ENCODE measurements at regions not wholly inside any gene's neighbourhood (a gene's known extent, or its start where the extent isn't known, plus 50 kb on each side); places are given as distances from the start of the nearest gene placed in this dataset.

- Histone ChIP-seq H3K23ac (ENCODE audit: insufficient read length) (no peak overlapping the region), H2BK12ac (ENCODE audit: low read depth, low read length) (no peak overlapping the region), H3K23me2 (ENCODE audit: low read depth, low read length) (no peaks in the 10 kb centered on the region), H3K9me3 (ENCODE audit: insufficient read depth in 2 of 2, low read depth in 1 of 2, low read length in 1 of 2) (0 out of 4 replicates have a peak, but pooled peaks cover 0 to 2% of the 10 kb centered on the region in 2 experiments), H3K18ac (ENCODE audit: extremely low read depth, low read length) (no peak overlapping the region), H2BK20ac (ENCODE audit: low read length) (no peak overlapping the region), H4K8ac (ENCODE audit: extremely low read depth, insufficient read depth, low read length) (no peak overlapping the region), H2AK5ac (ENCODE audit: low read depth, low read length) (no peak overlapping the region), H3K36me3 (ENCODE audit: control insufficient read depth in 2 of 4, insufficient read depth in 4 of 4, low read length in 3 of 4) (no peaks in the 10 kb centered on the region), H2BK15ac (ENCODE audit: low read length) (no peak overlapping the region), H3K79me2 (ENCODE audit: control insufficient read depth in 1 of 2, insufficient read depth in 2 of 2, low read length in 2 of 2) (no peaks in the 10 kb centered on the region), H3K56ac (replicated peaks; ENCODE audit: insufficient read length, low read depth, low read length) (no peak overlapping the region), H3K27ac (ENCODE audit: low read depth, low read length) (no peak overlapping the region), H4K91ac (replicated peaks; ENCODE audit: insufficient read length, low read length) (no peak overlapping the region), H2BK120ac (replicated peaks; ENCODE audit: low read depth, low read length) (no peak overlapping the region), H4K20me1 (replicated peaks in 1 of 2; ENCODE audit: control insufficient read depth in 1 of 2, insufficient read depth in 2 of 2, low read length in 2 of 2) (no peaks in the 10 kb centered on the region), H4K5ac (ENCODE audit: insufficient read length, low read depth, low read length) (no peak overlapping the region), H3K4me1 (replicated peaks in 1 of 4; ENCODE audit: control insufficient read depth in 3 of 4, insufficient read depth in 4 of 4, low read length in 3 of 4) (no peaks in the 10 kb centered on the region), H3K4ac (replicated peaks; ENCODE audit: insufficient read length, low read depth, low read length) (no peak overlapping the region), H3K9ac (replicated peaks in 1 of 4; ENCODE audit: extremely low read depth in 1 of 4, low read depth in 3 of 4, low read length in 3 of 4) (no peak overlapping the region), H2AFZ (ENCODE audit: low read length) (peak overlapping the region; percentile 53; the same call in 1 of the 2 replicates), H3K4me3 (ENCODE audit: extremely low read depth in 1 of 4, insufficient read depth in 2 of 4, low read depth in 3 of 4, low read length in 4 of 4) (no peak overlapping the region), H3K79me1 (ENCODE audit: low read depth, low read length) (no peaks in the 10 kb centered on the region), H3K27me3 (replicated peaks in 1 of 4; ENCODE audit: control insufficient read depth in 3 of 4, extremely low read depth in 1 of 4, insufficient read depth in 3 of 4, low read length in 3 of 4) (no peaks in the 10 kb centered on the region), H2BK5ac (ENCODE audit: low read depth, low read length) (no peak overlapping the region), H3K14ac (ENCODE audit: insufficient read length) (no peak overlapping the region), H3K4me2 (ENCODE audit: insufficient read depth in 1 of 2, low read depth in 2 of 2, low read length in 2 of 2) (no peak overlapping the region)
- ChIA-PET CTCF (ENCODE audit: partially characterized antibody) (interaction anchor here (0.7 kb wide), 1 partner anchor 208 kb away, joined by 3 read pairs; no protein-coding TSS in a partner anchor), POLR2A (ENCODE audit: partially characterized antibody) (no interaction called here)
- WGBS, 2 experiments (ENCODE audit: extremely low coverage in 1 of 2, insufficient coverage in 1 of 2, insufficient read length in 1 of 2, insufficient replicate concordance in 2 of 2, low coverage in 1 of 2, low lambda C conversion rate in 2 of 2, missing lambda C conversion rate in 1 of 2): 87% methylated on average over 12 of the region's 12 CpGs; no CpG with 5 or more reads in 1 of the 2 experiments
- no peak for DNase-seq (ENCODE audit: low read depth in 1 of 2, low spot score in 2 of 2)
- no peak for FAIRE-seq
- TF ChIP-seq SIRT6 (IDR thresholded peaks at IDR 0.05; ENCODE audit: low read length): no peak
- TF ChIP-seq KDM5A (IDR thresholded peaks at IDR 0.05; ENCODE audit: low read length): no peak
- TF ChIP-seq CBX8 (IDR thresholded peaks at IDR 0.05; ENCODE audit: borderline replicate concordance, low read depth, low read length): no peak
- no peak for TF ChIP-seq SP1 (IDR thresholded peaks at IDR 0.05; ENCODE audit: low read depth, low read length)
- TF ChIP-seq, protein P1, sequence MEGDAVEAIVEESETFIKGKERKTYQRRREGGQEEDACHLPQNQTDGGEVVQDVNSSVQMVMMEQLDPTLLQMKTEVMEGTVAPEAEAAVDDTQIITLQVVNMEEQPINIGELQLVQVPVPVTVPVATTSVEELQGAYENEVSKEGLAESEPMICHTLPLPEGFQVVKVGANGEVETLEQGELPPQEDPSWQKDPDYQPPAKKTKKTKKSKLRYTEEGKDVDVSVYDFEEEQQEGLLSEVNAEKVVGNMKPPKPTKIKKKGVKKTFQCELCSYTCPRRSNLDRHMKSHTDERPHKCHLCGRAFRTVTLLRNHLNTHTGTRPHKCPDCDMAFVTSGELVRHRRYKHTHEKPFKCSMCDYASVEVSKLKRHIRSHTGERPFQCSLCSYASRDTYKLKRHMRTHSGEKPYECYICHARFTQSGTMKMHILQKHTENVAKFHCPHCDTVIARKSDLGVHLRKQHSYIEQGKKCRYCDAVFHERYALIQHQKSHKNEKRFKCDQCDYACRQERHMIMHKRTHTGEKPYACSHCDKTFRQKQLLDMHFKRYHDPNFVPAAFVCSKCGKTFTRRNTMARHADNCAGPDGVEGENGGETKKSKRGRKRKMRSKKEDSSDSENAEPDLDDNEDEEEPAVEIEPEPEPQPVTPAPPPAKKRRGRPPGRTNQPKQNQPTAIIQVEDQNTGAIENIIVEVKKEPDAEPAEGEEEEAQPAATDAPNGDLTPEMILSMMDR (IDR thresholded peaks at IDR 0.05; ENCODE audit: control extremely low read depth in 1 of 3, insufficient read depth in 1 of 3, low read depth in 1 of 3, low read length in 3 of 3): no peak
- TF ChIP-seq TAF1 (IDR thresholded peaks at IDR 0.05; ENCODE audit: low read depth, low read length): no peak
- no peak for TF ChIP-seq EZH2 (IDR thresholded peaks at IDR 0.05; ENCODE audit: low read depth, low read length, severe bottlenecking)
- TF ChIP-seq CHD2 (IDR thresholded peaks at IDR 0.05; ENCODE audit: low read length): no peak
- TF ChIP-seq SAP30 (IDR thresholded peaks at IDR 0.05; ENCODE audit: insufficient read depth, insufficient replicate concordance, low read length): no peak
- TF ChIP-seq SIX5 (IDR thresholded peaks at IDR 0.05; ENCODE audit: low read depth, low read length): no peak
- TF ChIP-seq EP300 (IDR thresholded peaks at IDR 0.05; ENCODE audit: borderline replicate concordance in 1 of 2, low read depth in 2 of 2, low read length in 2 of 2): no peak
- TF ChIP-seq RXRA (IDR thresholded peaks at IDR 0.05; ENCODE audit: insufficient read depth, low read depth, low read length): no peak
Measured at GRCh38 chr2:235394278-235394828, 99.5 kb upstream of the AGAP1 start.
